Suprapubic skin (tissue), 4 donors: ENCODE measurements at regions not wholly inside any gene's neighbourhood (a gene's known extent, or its start where the extent isn't known, plus 50 kb on each side); places are given as distances from the start of the nearest gene placed in this dataset.
"Not testable (repeated sequence)": the region's sequence is repeated elsewhere in the genome, so short reads cannot be mapped to it uniquely, and the experiment has no call there.

Experiments used
- DNase-seq, 2 donors: peaks; one replicate each; pipeline ENCODE4 v3.0.0-alpha.2; 2019; ENCODE audit warnings: low spot score in 2 of 2
- H3K27ac ChIP-seq: fragments of 200-600 bp; sonication (generic); one replicate; pipeline ENCODE4 v1.5.1; 2019
- H3K27me3 ChIP-seq: fragments of 200-600 bp; sonication (generic); one replicate; pipeline ENCODE4 v1.5.1; 2019
- H3K36me3 ChIP-seq: fragments of 200-600 bp; sonication (generic); one replicate; pipeline ENCODE4 v1.5.1; 2019
- H3K4me1 ChIP-seq: fragments of 200-600 bp; sonication (generic); one replicate; pipeline ENCODE4 v1.5.1; 2019
- H3K4me3 ChIP-seq: fragments of 200-600 bp; sonication (generic); one replicate; pipeline ENCODE4 v1.5.1; 2019; ENCODE audit warnings: mild to moderate bottlenecking
- H3K9me3 ChIP-seq: fragments of 200-600 bp; sonication (generic); one replicate; pipeline ENCODE4 v1.5.1; 2019
- EP300 ChIP-seq: sonication (generic); formaldehyde crosslinking; IDR thresholded peaks from one replicate; pipeline ENCODE4 v1.6.1; 2017; ENCODE audit warnings: antibody characterized with exemption
- POLR2A ChIP-seq, 2 donors: fragments of 450-650 bp; IDR thresholded peaks; one replicate each; pipeline ENCODE4 v1.6.1; 2017; ENCODE audit warnings: antibody characterized with exemption in 2 of 2, mild to moderate bottlenecking in 2 of 2, moderate library complexity in 2 of 2
- POLR2AphosphoS5 ChIP-seq, 3 donors: sonication (generic); formaldehyde crosslinking; IDR thresholded peaks; one replicate each; pipeline ENCODE4 v1.6.1; 2017; ENCODE audit warnings: antibody characterized with exemption in 3 of 3
- WGBS: methylation state at CpG from one replicate; pipeline ENCODE4 v1.1.5; 2018; 5-methylcytosine and 5-hydroxymethylcytosine counted together
- TF ChIP-seq, protein P1 (sequence below), 2 donors: fragments of 200-600 bp in 1 of 2; fragments of 450-650 bp in 1 of 2; sonication (generic) in 1 of 2; IDR thresholded peaks; one replicate each; pipeline ENCODE4 v1.5.1; 2016 to 2019; ENCODE audit warnings: antibody characterized with exemption in 2 of 2, mild to moderate bottlenecking in 1 of 2, moderate library complexity in 1 of 2

DNA sequence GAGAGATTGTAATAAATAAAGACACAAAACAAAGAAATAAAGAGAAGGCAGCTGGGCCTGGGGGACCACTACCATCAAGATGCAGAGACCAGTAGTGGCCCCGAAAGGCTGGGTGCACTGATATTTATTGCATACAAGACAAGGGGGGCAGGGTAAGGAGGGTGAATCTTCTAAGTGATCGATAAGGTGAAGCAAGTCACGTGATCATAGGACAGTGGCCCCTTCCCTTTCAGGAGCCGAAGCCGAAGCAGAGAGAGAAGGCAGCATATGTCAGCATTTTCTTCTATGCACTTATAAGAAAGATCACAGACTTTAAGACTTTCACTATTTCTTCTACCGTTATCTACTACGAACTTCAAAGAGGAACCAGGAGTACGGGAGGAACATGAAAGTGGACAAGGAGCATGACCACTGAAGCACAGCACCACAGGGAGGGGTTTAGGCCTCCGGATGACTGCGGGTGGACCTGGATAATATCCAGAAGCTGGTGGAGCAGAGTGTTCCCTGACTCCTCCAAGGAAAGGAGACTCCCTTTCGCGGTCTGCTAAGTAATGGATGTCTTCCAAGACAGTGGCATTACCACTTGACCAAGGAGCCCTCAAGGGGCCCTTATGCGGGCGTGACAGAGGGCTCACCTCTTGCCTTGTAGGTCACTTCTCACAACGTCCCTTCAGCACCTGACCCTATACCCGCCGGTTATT lies 126.4 kb downstream of the RBM46 start:
- H3K4me1 ChIP-seq, H3K27me3 ChIP-seq, H3K36me3 ChIP-seq, H3K27ac ChIP-seq, H3K4me3 ChIP-seq, DNase-seq, H3K9me3 ChIP-seq: not testable (repeated sequence)
- 91% methylated on average over 17 of the region's 17 CpGs for WGBS

DNA sequence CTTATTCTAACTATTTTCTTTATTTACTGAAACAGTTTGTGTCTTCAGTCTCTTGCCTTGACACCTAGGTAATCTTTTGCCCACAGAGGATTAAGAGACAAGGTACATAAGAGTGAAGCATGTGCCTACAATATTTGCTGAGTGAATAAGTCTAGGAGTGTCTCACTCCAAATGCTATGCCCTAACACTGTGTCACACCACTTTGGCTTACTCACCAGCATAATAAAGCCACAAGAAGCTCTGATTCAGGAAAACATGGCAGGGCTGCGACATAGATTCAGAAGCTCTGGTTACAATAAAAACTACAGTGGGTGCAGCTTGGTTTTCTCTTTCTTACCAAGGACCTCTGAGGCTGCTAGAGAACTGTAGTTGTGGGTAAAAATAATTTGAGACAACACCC lies 127.1 kb downstream of the RBM46 start:
- no peaks in the 10 kb centered on the region for H3K9me3 ChIP-seq
- WGBS: 83% methylated on average over 1 of the region's 1 CpG
- no peaks in the 10 kb centered on the region for H3K27me3 ChIP-seq
- no peak for DNase-seq
- H3K36me3 ChIP-seq: no peaks in the 10 kb centered on the region
- TF ChIP-seq, protein P1, sequence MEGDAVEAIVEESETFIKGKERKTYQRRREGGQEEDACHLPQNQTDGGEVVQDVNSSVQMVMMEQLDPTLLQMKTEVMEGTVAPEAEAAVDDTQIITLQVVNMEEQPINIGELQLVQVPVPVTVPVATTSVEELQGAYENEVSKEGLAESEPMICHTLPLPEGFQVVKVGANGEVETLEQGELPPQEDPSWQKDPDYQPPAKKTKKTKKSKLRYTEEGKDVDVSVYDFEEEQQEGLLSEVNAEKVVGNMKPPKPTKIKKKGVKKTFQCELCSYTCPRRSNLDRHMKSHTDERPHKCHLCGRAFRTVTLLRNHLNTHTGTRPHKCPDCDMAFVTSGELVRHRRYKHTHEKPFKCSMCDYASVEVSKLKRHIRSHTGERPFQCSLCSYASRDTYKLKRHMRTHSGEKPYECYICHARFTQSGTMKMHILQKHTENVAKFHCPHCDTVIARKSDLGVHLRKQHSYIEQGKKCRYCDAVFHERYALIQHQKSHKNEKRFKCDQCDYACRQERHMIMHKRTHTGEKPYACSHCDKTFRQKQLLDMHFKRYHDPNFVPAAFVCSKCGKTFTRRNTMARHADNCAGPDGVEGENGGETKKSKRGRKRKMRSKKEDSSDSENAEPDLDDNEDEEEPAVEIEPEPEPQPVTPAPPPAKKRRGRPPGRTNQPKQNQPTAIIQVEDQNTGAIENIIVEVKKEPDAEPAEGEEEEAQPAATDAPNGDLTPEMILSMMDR (IDR thresholded peaks at IDR 0.05): no peak
- no peak for TF ChIP-seq POLR2AphosphoS5 (IDR thresholded peaks at IDR 0.05)
- no peak for TF ChIP-seq EP300
- no peak for TF ChIP-seq POLR2A (IDR thresholded peaks at IDR 0.05)
- H3K27ac ChIP-seq: no peak overlapping the region
- no peak overlapping the region for H3K4me3 ChIP-seq
- no peaks in the 10 kb centered on the region for H3K4me1 ChIP-seq

DNA sequence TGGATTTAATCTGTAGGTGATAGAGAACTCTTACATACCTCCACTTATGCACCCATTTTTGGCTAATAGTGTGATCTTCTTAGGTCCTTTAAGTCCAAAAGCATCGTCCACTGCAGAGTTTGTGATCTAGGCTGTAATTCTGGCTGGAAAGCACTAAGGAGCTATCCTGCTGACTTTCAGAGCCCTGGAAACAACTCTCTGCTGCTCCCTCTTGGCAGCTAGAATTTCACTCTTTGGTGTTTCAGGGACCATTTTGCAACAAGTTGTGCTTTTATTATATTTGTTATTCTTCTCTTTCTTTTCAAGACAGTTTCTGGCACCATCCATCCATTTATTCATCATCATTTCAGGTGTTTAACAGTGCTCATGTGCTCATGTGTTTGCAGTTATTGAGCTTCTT lies 130.0 kb downstream of the RBM46 start:
- no peak for DNase-seq
- WGBS: 39% methylated on average over 1 of the region's 1 CpG
- Histone ChIP-seq H3K27me3 (no peaks in the 10 kb centered on the region), H3K4me1 (no peaks in the 10 kb centered on the region), H3K4me3 (no peak overlapping the region), H3K36me3 (no peaks in the 10 kb centered on the region), H3K27ac (no peak overlapping the region), H3K9me3 (no peaks in the 10 kb centered on the region)
- no peak for TF ChIP-seq POLR2AphosphoS5 (IDR thresholded peaks at IDR 0.05)
- TF ChIP-seq, protein P1 (IDR thresholded peaks at IDR 0.05): no peak
- no peak for TF ChIP-seq EP300
- TF ChIP-seq POLR2A (IDR thresholded peaks at IDR 0.05): no peak

DNA sequence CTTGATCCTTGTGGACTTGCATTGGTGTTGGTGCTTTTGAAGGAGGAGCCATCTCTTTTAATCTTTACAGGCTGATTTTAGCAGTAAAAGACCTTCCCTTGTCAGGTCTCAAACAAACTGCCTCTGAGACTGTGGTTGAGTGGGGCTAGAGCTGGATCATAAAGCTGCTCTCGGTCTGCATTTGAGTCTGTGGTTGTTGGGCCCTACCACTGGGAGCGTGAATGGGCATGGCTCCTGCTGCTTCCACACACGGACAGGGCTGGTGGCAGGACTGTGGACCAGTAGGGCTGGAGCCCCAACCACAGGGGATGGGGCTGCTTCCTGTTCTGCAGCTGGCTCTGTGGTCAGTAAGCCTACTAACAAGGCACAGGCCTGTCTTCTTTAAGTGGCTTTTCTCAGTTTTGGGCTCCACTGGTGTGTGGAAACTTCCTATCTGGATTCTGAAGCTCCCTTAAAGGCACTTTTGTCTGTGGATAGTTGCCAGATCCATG lies 130.6 kb downstream of the RBM46 start:
- 61% methylated on average over 3 of the region's 3 CpGs for WGBS
- TF ChIP-seq EP300 (no peak), POLR2A (IDR thresholded peaks at IDR 0.05) (no peak), POLR2AphosphoS5 (IDR thresholded peaks at IDR 0.05) (no peak)
- TF ChIP-seq, protein P1 (IDR thresholded peaks at IDR 0.05): no peak

DNA sequence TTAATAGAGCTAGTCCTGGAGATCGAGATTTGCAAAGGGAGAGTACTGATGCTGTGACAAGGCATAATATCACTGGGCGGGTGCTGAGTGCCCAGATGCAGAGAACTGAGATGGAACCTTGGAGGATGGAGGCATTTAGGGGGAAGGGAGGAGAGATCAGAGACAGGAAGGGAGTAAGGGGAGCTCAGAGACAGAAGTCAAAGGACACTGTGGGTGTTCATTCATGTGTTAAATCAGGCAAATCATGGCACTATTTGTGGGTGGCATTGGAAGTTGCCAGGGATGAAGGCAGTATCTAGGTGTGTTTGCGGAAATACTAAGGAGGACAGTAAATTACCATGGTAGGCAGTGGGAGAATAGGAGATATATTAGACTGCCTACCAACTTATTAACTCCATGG lies 135.0 kb downstream of the RBM46 start:
- H3K36me3 ChIP-seq: no peaks in the 10 kb centered on the region
- no peak for TF ChIP-seq POLR2AphosphoS5 (IDR thresholded peaks at IDR 0.05)
- H3K27ac ChIP-seq: no peak overlapping the region
- H3K4me3 ChIP-seq: no peak overlapping the region
- no peaks in the 10 kb centered on the region for H3K9me3 ChIP-seq
- H3K4me1 ChIP-seq: no peaks in the 10 kb centered on the region
- WGBS: 79% methylated on average over 3 of the region's 3 CpGs
- no peaks in the 10 kb centered on the region for H3K27me3 ChIP-seq
- no peak for DNase-seq

More for the DNA sequence above, 130.6 kb downstream of the RBM46 start:
- no peaks in the 10 kb centered on the region for H3K36me3 ChIP-seq
- H3K27me3 ChIP-seq: no peaks in the 10 kb centered on the region
- no peak overlapping the region for H3K27ac ChIP-seq
- no peaks in the 10 kb centered on the region for H3K4me1 ChIP-seq
- H3K9me3 ChIP-seq: no peaks in the 10 kb centered on the region
- no peak for DNase-seq
- no peak overlapping the region for H3K4me3 ChIP-seq

DNA sequence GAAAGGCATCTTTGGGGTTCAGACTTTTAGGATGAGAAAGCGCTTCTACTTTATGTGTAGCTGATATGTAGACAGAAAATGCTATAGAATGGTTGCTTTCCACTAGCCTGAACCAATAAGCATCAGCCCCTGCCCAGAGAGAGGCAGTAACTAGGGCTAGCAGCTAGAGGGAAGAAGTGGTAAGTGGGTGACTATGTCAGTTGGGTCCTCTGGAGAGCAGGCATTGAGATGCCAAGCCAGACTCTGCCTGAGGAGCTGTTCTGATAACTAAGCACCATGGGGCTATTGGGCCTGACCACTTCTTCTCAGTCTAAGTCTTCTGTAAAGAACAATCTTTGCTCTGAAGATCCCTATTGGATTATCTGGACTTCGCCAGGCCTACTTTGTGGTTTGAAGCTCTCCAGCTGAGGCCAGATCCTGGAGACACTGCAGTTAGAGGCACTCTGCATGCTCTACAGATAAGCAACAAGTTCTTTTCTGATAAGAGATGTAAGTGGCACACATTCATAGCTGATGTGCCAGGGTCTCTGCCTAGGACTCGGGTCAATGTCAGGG lies 146.1 kb downstream of the RBM46 start:
- DNase-seq: no peak
- WGBS: 93% methylated on average over 3 of the region's 3 CpGs
- Histone ChIP-seq H3K4me1 (no peaks in the 10 kb centered on the region), H3K27me3 (no peaks in the 10 kb centered on the region), H3K36me3 (no peaks in the 10 kb centered on the region), H3K27ac (no peak overlapping the region), H3K9me3 (no peaks in the 10 kb centered on the region), H3K4me3 (no peak overlapping the region)
- TF ChIP-seq POLR2A (IDR thresholded peaks at IDR 0.05) (no peak), EP300 (no peak), POLR2AphosphoS5 (IDR thresholded peaks at IDR 0.05) (no peak)
- TF ChIP-seq, protein P1 (IDR thresholded peaks at IDR 0.05): no peak
